HG03378 (cell line): ENCODE measurements at regions not wholly inside any gene's neighbourhood (a gene's known extent, or its start where the extent isn't known, plus 50 kb on each side); places are given as distances from the start of the nearest gene placed in this dataset.
A peak's percentile ranks its signal among the peaks of the same experiment; 100 is the strongest.

ENCODE experiments used
- ATAC-seq: cut with Tn5 transposase; IDR thresholded peaks from one replicate; pipeline ENCODE4 v1.9.1; 2021; ENCODE audit warnings: mild to moderate bottlenecking, moderate library complexity; ENCODE audit not compliant: unreplicated experiment

GRCh38 chr6:151699719-151700118 lies 107.8 kb upstream of the ESR1 start:
- ATAC-seq, result no peak

- ATAC-seq, result peak; percentile 86
These were observed 105.4 kb upstream of the ESR1 start for GRCh38 chr6:151701911-151702562.

- ATAC-seq, result peak; percentile 63
These were observed 104.4 kb upstream of the ESR1 start for GRCh38 chr6:151702851-151703658.

- peak; percentile 27 for ATAC-seq
These were observed 103.1 kb upstream of the ESR1 start for GRCh38 chr6:151704383-151704782.

- ATAC-seq, result no peak
These were observed 101.3 kb upstream of the ESR1 start for GRCh38 chr6:151705993-151706733.

GRCh38 chr6:151709329-151709728 lies 98.2 kb upstream of the ESR1 start:
- ATAC-seq, result no peak

- ATAC-seq, result no peak
These were observed 91.0 kb upstream of the ESR1 start for GRCh38 chr6:151716526-151716932.

GRCh38 chr6:151719070-151719469 lies 88.4 kb upstream of the ESR1 start:
- ATAC-seq, result no peak

- no peak for ATAC-seq
These were observed 86.3 kb upstream of the ESR1 start for GRCh38 chr6:151721146-151721545.

- no peak for ATAC-seq
These were observed 85.8 kb upstream of the ESR1 start for GRCh38 chr6:151721671-151722070.

GRCh38 chr6:151722342-151722741 lies 85.1 kb upstream of the ESR1 start:
- no peak for ATAC-seq

GRCh38 chr6:151723152-151723551 lies 84.3 kb upstream of the ESR1 start:
- ATAC-seq, result peak; percentile 88

GRCh38 chr6:151729829-151730495 lies 77.5 kb upstream of the ESR1 start:
- ATAC-seq, result no peak

- no peak for ATAC-seq
These were observed 77.0 kb upstream of the ESR1 start for GRCh38 chr6:151730496-151730870.

GRCh38 chr6:151731313-151731712 lies 76.2 kb upstream of the ESR1 start:
- ATAC-seq, result no peak

- no peak for ATAC-seq
These were observed 73.7 kb upstream of the ESR1 start for GRCh38 chr6:151733680-151734320.

- ATAC-seq, result no peak
These were observed 69.2 kb upstream of the ESR1 start for GRCh38 chr6:151738267-151738666.

- ATAC-seq, result no peak
These were observed 68.5 kb upstream of the ESR1 start for GRCh38 chr6:151738960-151739359.

- ATAC-seq, result no peak
These were observed 66.7 kb upstream of the ESR1 start for GRCh38 chr6:151740820-151741219.

- ATAC-seq, result no peak
These were observed 59.6 kb upstream of the ESR1 start for GRCh38 chr6:151747896-151748295.

- no peak for ATAC-seq
These were observed 58.1 kb upstream of the ESR1 start for GRCh38 chr6:151749341-151749740.
